Kidney epithelial cell (primary cell): ENCODE measurements at regions not wholly inside any gene's neighbourhood (a gene's known extent, or its start where the extent isn't known, plus 50 kb on each side); places are given as distances from the start of the nearest gene placed in this dataset.

Experiments
- DNase-seq: peaks from one replicate; pipeline ENCODE4 v3.0.0-alpha.2; 2010; ENCODE audit warnings: low read depth
- H3K27me3 ChIP-seq: 2 replicates; pipeline ENCODE4 v1.6.0; 2011; ENCODE audit warnings: low read length; ENCODE audit not compliant: control insufficient read depth, insufficient read depth
- H3K36me3 ChIP-seq: 2 replicates; pipeline ENCODE4 v1.5.1; 2011; ENCODE audit warnings: low read length; ENCODE audit not compliant: control insufficient read depth, insufficient read depth
- H3K4me3 ChIP-seq: 2 replicates; pipeline ENCODE4 v1.5.1; 2011; ENCODE audit warnings: low read depth, mild to moderate bottlenecking, control low read depth, low read length
- TF ChIP-seq, protein P1 (sequence below): IDR thresholded peaks from 2 replicates; pipeline ENCODE4 v1.5.1; 2011; ENCODE audit warnings: mild to moderate bottlenecking, moderate library complexity, low read length, control low read depth, inconsistent platforms; ENCODE audit not compliant: insufficient read depth, poor library complexity, severe bottlenecking

DNA sequence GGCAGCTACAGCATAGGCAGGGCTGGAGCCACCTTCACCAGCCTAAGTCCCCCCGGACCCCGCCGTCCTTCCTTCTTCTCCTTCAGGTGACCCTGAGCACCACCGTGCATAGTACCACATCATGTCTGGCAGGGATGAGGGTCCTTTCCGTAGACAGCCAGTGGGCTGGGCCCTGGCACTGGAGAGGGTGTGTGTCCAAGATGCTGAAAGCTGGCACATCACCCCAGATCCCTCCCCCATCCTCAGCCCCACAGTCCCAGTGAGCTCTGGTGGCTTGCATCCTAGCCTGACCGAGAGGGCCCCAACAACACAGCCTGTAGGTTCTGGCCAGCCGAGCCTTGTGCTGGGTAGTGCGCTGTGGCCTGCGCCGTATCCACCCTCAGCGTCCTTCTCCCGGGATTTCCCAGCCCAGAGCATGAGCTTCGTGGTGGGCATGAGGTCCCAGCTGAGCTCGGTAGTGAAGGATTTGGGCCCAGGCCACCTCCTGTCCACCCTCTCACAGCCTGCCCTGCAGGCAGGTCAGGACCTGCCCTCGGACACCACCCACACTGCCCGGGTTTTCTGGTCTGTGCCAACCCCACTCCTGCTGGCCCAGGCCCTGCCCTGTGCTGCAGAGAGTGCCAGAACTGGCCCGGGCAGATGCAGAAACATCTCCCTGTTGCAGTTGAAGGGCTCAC is 1124.3 kb downstream of the BRD1 start:
- TF ChIP-seq, protein P1, sequence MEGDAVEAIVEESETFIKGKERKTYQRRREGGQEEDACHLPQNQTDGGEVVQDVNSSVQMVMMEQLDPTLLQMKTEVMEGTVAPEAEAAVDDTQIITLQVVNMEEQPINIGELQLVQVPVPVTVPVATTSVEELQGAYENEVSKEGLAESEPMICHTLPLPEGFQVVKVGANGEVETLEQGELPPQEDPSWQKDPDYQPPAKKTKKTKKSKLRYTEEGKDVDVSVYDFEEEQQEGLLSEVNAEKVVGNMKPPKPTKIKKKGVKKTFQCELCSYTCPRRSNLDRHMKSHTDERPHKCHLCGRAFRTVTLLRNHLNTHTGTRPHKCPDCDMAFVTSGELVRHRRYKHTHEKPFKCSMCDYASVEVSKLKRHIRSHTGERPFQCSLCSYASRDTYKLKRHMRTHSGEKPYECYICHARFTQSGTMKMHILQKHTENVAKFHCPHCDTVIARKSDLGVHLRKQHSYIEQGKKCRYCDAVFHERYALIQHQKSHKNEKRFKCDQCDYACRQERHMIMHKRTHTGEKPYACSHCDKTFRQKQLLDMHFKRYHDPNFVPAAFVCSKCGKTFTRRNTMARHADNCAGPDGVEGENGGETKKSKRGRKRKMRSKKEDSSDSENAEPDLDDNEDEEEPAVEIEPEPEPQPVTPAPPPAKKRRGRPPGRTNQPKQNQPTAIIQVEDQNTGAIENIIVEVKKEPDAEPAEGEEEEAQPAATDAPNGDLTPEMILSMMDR: no peak
- H3K4me3 ChIP-seq: no peak overlapping the region
- no peak for DNase-seq

GRCh38 chr22:48702573-48703264 is 1125.0 kb downstream of the BRD1 start:
- Histone ChIP-seq H3K27me3 (no peaks in the 10 kb centered on the region), H3K4me3 (no peak overlapping the region), H3K36me3 (no peaks in the 10 kb centered on the region)
- no peak for DNase-seq
- TF ChIP-seq, protein P1: no peak

More for the DNA sequence above, 1124.3 kb downstream of the BRD1 start:
- no peaks in the 10 kb centered on the region for H3K36me3 ChIP-seq
- H3K27me3 ChIP-seq: no peaks in the 10 kb centered on the region

DNA sequence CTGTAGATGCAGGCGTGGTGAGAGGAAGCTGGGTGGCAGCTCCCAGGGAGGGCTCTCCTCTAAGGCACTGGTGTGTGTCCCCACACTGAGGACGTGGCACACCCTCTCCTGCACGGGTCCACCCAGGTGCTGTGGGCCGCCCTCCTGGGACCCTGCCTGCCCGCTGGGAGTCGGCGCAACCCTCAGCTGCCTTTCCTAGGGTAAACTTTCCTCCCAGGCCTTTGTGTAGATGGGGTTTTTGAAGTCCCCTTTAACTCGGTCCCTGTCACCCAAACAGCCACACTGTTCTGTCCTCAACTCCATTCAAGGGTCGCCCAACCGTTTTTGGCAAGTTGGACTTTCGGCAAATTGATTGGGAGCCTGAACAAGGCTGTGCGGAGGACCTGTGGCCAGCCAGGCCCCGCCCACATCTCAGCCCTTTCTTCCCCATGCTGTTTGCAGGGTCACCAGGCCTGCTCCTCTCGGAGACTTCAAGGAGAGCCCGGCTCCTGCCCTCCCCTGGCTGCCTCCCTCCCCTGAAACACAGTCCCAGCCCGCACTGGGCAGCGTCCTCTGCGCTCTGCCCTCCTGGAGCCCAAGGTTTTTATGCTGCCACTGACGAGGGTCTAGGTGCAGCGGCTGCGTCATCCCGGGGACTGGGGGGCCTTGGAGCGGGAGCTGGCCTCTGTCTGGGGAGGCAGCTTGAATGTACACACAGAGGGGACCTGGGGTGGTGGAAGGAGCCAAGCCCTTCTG is 1126.2 kb downstream of the BRD1 start:
- Histone ChIP-seq H3K36me3 (no peaks in the 10 kb centered on the region), H3K4me3 (no peak overlapping the region), H3K27me3 (no peaks in the 10 kb centered on the region)
- TF ChIP-seq, protein P1: no peak
- DNase-seq: no peak

DNA sequence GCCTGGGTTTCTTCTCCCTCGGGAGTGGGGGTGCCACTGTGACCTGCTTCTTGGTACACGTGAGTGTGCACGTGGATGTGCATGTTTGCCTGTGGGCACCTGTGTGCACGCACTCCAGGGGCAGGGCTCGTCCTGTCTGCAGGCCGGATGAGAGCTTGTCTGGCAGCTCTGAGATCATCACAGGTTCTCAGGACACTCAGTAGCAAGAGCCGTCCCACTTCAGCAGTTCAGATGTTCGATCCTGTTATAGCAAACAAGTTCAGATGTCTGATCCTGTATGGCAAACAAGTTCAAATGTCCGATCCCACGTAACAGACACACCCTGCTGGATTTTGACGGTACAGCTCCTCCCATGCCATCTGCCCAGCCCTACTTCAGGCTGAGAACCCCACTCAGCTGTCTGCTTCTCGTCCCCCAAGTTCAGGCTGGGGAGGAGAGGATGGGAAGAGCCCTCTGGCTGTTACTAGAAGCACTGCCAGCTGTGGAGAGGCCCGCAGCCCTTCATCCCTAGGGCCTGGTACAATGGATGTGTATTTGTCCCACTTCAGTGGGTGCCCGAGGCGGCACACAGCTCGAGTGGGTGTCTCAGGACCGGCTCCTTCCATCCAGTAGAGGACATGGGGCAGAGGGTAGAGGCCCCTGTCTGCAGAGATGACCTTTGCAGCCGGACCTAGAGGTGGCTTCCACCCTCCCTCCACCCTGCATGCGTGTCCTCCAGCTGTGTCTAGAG is 1126.9 kb downstream of the BRD1 start:
- Histone ChIP-seq H3K27me3 (no peaks in the 10 kb centered on the region), H3K36me3 (no peaks in the 10 kb centered on the region), H3K4me3 (no peak overlapping the region)
- DNase-seq: no peak
- TF ChIP-seq, protein P1: no peak

GRCh38 chr22:48700180-48700565 is 1127.5 kb downstream of the BRD1 start:
- no peak for DNase-seq
- Histone ChIP-seq H3K4me3 (no peak overlapping the region), H3K36me3 (no peaks in the 10 kb centered on the region), H3K27me3 (no peaks in the 10 kb centered on the region)
- TF ChIP-seq, protein P1: no peak
